ENCODE measurements at regions not wholly inside any gene's neighbourhood (a gene's known extent, or its start where the extent isn't known, plus 50 kb on each side); places are given as distances from the start of the nearest gene placed in this dataset.

DNA sequence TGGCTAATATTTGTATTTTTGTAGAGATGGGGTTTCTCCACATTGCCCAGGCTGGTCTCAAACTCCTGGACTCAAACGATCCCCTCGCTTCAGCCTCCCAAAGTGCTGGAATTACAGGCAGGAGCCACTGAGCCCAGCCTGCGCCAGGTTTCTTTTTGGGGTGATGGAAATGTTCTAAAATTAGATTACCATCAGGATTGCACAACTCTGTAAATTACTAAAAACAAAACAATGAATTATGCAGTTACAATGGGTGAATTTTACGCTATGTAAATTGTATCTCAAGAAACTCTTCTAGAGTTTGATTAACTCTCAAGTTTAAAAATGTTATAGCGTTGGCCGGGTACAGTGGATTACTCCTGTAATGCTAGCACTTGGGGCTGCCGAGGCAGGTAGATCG is 118.9 kb upstream of the TBL1X start (continued):
- no peak for TF ChIP-seq EZH2 (IDR thresholded peaks at IDR 0.05; ENCODE audit: low read depth, unreplicated experiment)
- TF ChIP-seq, protein P1, sequence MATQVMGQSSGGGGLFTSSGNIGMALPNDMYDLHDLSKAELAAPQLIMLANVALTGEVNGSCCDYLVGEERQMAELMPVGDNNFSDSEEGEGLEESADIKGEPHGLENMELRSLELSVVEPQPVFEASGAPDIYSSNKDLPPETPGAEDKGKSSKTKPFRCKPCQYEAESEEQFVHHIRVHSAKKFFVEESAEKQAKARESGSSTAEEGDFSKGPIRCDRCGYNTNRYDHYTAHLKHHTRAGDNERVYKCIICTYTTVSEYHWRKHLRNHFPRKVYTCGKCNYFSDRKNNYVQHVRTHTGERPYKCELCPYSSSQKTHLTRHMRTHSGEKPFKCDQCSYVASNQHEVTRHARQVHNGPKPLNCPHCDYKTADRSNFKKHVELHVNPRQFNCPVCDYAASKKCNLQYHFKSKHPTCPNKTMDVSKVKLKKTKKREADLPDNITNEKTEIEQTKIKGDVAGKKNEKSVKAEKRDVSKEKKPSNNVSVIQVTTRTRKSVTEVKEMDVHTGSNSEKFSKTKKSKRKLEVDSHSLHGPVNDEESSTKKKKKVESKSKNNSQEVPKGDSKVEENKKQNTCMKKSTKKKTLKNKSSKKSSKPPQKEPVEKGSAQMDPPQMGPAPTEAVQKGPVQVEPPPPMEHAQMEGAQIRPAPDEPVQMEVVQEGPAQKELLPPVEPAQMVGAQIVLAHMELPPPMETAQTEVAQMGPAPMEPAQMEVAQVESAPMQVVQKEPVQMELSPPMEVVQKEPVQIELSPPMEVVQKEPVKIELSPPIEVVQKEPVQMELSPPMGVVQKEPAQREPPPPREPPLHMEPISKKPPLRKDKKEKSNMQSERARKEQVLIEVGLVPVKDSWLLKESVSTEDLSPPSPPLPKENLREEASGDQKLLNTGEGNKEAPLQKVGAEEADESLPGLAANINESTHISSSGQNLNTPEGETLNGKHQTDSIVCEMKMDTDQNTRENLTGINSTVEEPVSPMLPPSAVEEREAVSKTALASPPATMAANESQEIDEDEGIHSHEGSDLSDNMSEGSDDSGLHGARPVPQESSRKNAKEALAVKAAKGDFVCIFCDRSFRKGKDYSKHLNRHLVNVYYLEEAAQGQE (IDR thresholded peaks at IDR 0.05; ENCODE audit: unreplicated experiment): no peak
- TF ChIP-seq JUNB (IDR thresholded peaks at IDR 0.05; ENCODE audit: unreplicated experiment): no peak
- TF ChIP-seq, protein P2, sequence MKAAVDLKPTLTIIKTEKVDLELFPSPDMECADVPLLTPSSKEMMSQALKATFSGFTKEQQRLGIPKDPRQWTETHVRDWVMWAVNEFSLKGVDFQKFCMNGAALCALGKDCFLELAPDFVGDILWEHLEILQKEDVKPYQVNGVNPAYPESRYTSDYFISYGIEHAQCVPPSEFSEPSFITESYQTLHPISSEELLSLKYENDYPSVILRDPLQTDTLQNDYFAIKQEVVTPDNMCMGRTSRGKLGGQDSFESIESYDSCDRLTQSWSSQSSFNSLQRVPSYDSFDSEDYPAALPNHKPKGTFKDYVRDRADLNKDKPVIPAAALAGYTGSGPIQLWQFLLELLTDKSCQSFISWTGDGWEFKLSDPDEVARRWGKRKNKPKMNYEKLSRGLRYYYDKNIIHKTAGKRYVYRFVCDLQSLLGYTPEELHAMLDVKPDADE (IDR thresholded peaks at IDR 0.05): no peak

DNA sequence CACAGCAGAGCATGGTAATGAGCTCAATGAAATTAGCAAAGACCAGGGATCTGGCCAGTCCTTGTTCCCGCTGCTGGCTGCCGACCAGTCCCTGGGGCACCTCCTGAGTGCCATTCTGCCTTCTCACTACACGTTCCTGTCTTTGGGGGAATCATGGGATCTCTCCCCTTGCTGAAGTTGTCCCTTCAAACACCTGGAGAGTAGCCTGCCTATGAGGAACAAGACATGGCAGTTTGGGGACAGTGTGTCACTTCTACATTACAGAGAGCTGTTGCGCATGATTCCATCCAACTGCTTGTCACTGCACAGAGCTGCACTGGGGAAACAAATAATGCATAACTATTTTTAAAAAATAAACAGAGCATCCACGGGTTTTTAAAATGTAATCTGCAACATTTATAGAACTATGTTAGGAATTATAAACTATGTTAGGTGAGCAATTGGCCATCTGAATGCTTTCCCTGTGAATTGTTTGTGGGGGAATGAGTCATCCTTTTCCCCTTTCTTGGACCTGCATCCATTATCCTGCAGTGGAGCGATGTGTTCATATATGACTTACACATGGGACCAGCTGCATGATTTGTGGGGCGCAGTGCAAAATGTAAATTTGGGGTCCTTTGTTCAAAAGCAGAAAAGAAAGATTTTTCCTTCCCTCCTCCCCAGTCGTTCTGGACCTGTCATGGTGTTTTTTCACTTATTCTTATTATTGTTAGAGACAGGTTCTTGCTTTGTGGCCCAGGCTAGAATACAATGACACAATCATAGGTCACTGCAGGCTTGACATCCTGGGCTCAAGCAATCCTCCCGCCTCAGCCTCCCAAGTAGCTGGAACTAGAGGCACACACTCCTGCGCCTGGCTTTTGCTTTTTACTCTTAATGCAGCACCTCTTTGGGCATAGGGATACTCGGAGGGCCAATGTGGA is 115.0 kb upstream of the TBL1X start:
- no peaks in the 10 kb centered on the region for H3F3A ChIP-seq (replicated peaks; ENCODE audit: low read depth)
- Mint-ChIP-seq H3K36me3 (ENCODE audit: low read depth) (no peaks in the 10 kb centered on the region), H3K27ac (no peak overlapping the region), H3K27me3 (ENCODE audit: insufficient read depth, low read depth, poor library complexity) (peaks cover 3% of the 10 kb centered on the region), H3K4me1 (peaks cover 15% of the 10 kb centered on the region), H3K4me3 (no peak overlapping the region), H3K9me3 (no peaks in the 10 kb centered on the region)
- H3K4me1 ChIP-seq (ENCODE audit: insufficient read depth): peaks cover 11% of the 10 kb centered on the region; the same call in 1 of the 2 replicates
- H2AFZ ChIP-seq: no peak overlapping the region
- H4K20me1 ChIP-seq (replicated peaks; ENCODE audit: insufficient read depth): no peaks in the 10 kb centered on the region
- no peak overlapping the region for H3K4me2 ChIP-seq
- H3K27me3 ChIP-seq (ENCODE audit: insufficient read depth): no peaks in the 10 kb centered on the region
- no peaks in the 10 kb centered on the region for H3K79me2 ChIP-seq (replicated peaks; ENCODE audit: insufficient read depth)
- no peak for DNase-seq (ENCODE audit: low spot score)
- no peak for ATAC-seq
- TF ChIP-seq, protein P2 (IDR thresholded peaks at IDR 0.05): no peak
- no peak for TF ChIP-seq CREB1 (CRISPR knock-in tag; IDR thresholded peaks at IDR 0.05; ENCODE audit: low read depth)
- no peak for TF ChIP-seq JUNB (IDR thresholded peaks at IDR 0.05; ENCODE audit: unreplicated experiment)
- TF ChIP-seq ZNF331 (CRISPR knock-in tag; IDR thresholded peaks at IDR 0.05; ENCODE audit: low read depth): no peak
- TF ChIP-seq, protein P1 (IDR thresholded peaks at IDR 0.05; ENCODE audit: unreplicated experiment): no peak
- H3K27ac ChIP-seq (ENCODE audit: low read depth): no peak overlapping the region
- H3K36me3 ChIP-seq (ENCODE audit: insufficient read depth): no peaks in the 10 kb centered on the region
- H3K4me3 ChIP-seq: no peak overlapping the region
- H3K9me2 ChIP-seq (ENCODE audit: insufficient read depth): no peaks in the 10 kb centered on the region

Data from GM23338 (cell line).